ENCODE measurements at regions not wholly inside any gene's neighbourhood (a gene's known extent, or its start where the extent isn't known, plus 50 kb on each side); places are given as distances from the start of the nearest gene placed in this dataset.
"Not testable (repeated sequence)": the region's sequence is repeated elsewhere in the genome, so short reads cannot be mapped to it uniquely, and the experiment has no call there.

DNA sequence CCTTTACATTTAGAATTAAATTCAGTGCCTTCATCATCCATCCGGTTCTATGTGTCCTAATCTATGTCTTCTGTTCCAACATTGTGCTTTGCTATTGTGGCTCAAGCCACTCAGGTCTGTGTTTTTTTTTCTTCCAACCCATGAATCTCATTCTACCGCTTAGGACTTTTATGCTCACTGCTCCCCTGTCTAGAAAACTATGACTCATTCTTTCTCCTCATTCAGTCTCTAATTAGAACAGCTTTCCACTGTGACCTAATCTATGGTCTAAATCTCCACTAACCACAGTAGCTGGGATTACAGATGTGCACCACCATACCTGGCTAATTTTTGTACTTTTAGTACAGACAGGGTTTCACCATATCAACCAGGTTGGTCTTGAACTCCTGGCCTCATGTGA lies 418.7 kb downstream of the KCNJ2 start:
- WGBS = 83% methylated on average over 2 of the region's 2 CpGs
- Histone ChIP-seq H3K27me3 (ENCODE audit: control insufficient read depth, insufficient read depth) (no peaks in the 10 kb centered on the region), H3K9me3 (ENCODE audit: control insufficient read depth, low read length) (no peaks in the 10 kb centered on the region), H3K4me1 (ENCODE audit: control insufficient read depth, insufficient read depth, low read length) (no peaks in the 10 kb centered on the region), H3K27ac (ENCODE audit: low read length) (no peak overlapping the region), H3K4me3 (ENCODE audit: low read length) (no peak overlapping the region)
- no peak for ATAC-seq
- DNase-seq = no peak
- intact Hi-C loops (cut with DNase I) = no loop called here

DNA sequence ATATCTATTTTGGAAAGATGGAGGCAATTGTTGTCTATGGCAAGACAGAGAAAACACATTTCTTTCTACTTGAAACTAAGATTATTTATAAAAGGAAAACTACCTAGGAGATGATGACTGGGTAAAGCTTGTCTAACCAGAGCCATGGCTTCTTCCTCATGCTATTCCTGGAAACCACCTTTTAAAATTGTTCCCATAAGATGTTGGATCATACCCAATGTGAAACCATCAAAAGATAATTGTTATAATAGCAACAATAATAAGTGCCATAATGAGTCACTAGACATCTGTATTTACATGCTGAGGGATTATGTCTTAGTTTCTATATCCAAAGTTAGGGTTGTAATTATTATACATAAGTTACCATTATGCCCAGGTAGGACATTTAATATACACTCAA lies 428.4 kb downstream of the KCNJ2 start:
- intact Hi-C loops (cut with DNase I) = no loop called here
- no peak overlapping the region for H3K27ac ChIP-seq (ENCODE audit: low read length)
- ATAC-seq (no peak), DNase-seq (no peak)
- H3K4me3 ChIP-seq (ENCODE audit: low read length) = no peak overlapping the region
- H3K27me3 ChIP-seq (ENCODE audit: control insufficient read depth, insufficient read depth) = no peaks in the 10 kb centered on the region
- H3K4me1 ChIP-seq (ENCODE audit: control insufficient read depth, insufficient read depth, low read length) = no peaks in the 10 kb centered on the region
- no peaks in the 10 kb centered on the region for H3K9me3 ChIP-seq (ENCODE audit: control insufficient read depth, low read length)

DNA sequence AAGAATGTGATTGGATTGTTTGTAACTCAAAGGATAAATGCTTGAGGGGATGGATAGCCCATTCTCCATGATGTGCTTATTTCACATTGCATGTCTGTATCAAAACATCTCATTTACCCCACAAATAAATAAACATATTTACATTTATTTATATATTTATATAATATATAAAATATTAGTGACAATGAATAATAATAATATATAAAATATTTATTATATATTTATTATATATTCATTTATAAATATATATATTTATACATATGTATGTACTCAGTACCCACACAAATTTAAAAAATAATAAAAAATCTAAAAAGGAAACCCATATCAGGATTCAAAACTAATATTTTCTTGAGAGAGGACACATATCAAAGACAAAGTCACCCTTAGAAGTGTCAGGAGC lies 429.9 kb downstream of the KCNJ2 start:
- Histone ChIP-seq H3K27me3 (ENCODE audit: control insufficient read depth, insufficient read depth) (no peaks in the 10 kb centered on the region), H3K27ac (ENCODE audit: low read length) (no peak overlapping the region), H3K4me3 (ENCODE audit: low read length) (no peak overlapping the region), H3K4me1 (ENCODE audit: control insufficient read depth, insufficient read depth, low read length) (no peaks in the 10 kb centered on the region), H3K9me3 (ENCODE audit: control insufficient read depth, low read length) (no peaks in the 10 kb centered on the region)
- ATAC-seq = no peak
- intact Hi-C loops (cut with DNase I) = no loop called here
- no peak for DNase-seq

DNA sequence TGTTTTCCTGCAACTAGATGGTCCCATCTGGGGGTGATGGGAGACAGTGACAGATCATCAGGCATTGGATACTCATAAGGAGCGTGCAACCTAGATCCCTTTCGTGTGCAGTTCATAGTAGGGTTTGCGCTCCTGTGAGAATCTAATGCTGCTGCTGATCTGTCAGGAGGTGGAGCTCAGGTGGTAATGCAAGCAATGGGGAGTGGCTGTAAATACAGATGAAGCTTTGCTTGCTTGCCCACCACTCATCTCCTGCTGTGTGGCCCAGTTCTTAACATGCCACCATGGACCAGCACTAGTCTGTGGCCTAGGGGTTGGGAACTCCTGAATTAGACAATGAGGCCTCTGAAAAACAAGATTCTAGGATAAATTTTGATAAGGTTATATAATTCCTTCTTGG lies 430.6 kb downstream of the KCNJ2 start:
- H3K4me3 ChIP-seq (ENCODE audit: low read length); H3K9me3 ChIP-seq (ENCODE audit: control insufficient read depth, low read length); ATAC-seq; H3K27me3 ChIP-seq (ENCODE audit: control insufficient read depth, insufficient read depth); H3K4me1 ChIP-seq (ENCODE audit: control insufficient read depth, insufficient read depth, low read length); DNase-seq; intact Hi-C loops (cut with DNase I); H3K27ac ChIP-seq (ENCODE audit: low read length): not testable (repeated sequence)
- 96% methylated on average over 3 of the region's 3 CpGs for WGBS

DNA sequence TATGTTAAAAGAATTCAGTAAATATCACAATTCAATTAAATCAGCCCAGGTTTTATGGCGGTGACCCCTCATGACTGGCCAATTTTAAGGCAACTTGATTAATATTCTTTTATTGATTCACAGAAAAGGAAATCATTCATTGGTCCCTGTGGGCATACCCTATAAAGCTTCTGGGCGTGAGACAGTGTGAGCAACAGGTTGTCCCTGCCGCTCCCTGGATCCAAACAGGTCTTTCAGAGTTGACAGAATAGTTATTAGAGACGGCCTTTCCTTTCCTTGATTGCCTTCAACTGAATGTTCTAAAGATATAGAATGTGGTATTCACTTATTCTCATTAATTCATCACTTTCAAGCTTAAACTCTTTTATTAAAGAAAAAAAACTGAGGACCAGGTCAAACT lies 433.9 kb downstream of the KCNJ2 start:
- no peaks in the 10 kb centered on the region for H3K27me3 ChIP-seq (ENCODE audit: control insufficient read depth, insufficient read depth)
- intact Hi-C loops (cut with DNase I) = no loop called here
- ATAC-seq (no peak), DNase-seq (no peak)
- no peaks in the 10 kb centered on the region for H3K4me1 ChIP-seq (ENCODE audit: control insufficient read depth, insufficient read depth, low read length)
- 90% methylated on average over 4 of the region's 4 CpGs for WGBS
- H3K27ac ChIP-seq (ENCODE audit: low read length) = no peak overlapping the region
- H3K9me3 ChIP-seq (ENCODE audit: control insufficient read depth, low read length) = no peaks in the 10 kb centered on the region
- no peak overlapping the region for H3K4me3 ChIP-seq (ENCODE audit: low read length)

DNA sequence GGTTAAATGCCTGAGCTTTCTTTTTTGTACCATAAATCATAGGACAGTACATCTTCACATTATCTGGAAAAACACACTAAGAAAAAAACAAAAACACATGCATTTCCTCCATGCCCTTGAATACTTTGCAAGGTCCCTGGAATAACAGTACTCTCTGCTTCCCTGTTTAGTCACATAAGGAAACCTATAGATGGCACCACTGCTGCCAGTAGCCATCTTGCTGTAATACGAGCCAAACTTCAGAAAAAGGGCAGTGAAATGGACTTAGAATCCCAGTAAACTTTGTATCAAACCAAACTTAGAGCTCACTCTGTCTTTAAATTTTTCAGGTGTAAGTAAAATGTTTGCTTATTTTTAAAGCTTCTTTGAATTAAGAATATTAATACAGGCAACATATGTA lies 435.5 kb downstream of the KCNJ2 start:
- H3K27me3 ChIP-seq (ENCODE audit: control insufficient read depth, insufficient read depth) = no peaks in the 10 kb centered on the region
- H3K4me3 ChIP-seq (ENCODE audit: low read length) = no peak overlapping the region
- intact Hi-C loops (cut with DNase I) = no loop called here
- no peak for ATAC-seq
- no peaks in the 10 kb centered on the region for H3K9me3 ChIP-seq (ENCODE audit: control insufficient read depth, low read length)
- H3K27ac ChIP-seq (ENCODE audit: low read length) = no peak overlapping the region
- 68% methylated on average over 1 of the region's 1 CpG for WGBS
- no peaks in the 10 kb centered on the region for H3K4me1 ChIP-seq (ENCODE audit: control insufficient read depth, insufficient read depth, low read length)
- DNase-seq = no peak

DNA sequence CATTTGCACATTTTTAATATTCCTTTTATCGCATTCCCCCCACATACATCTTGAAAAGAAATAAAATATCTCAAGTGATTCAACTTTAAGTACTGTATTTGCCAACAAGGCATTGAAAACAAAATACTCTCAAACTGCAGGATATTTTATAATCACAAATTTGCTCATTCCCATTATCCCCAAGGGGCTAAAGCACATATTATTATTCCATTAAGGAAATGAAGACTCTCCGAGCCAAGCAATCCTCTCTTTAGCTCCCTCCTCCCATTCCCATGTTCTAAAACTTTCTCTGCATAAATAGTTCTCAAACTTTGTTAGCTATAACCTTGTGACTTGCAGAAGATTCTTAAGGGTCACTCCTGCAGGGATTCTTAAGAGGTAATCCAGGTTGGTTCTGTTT lies 436.8 kb downstream of the KCNJ2 start:
- Histone ChIP-seq H3K9me3 (ENCODE audit: control insufficient read depth, low read length) (no peaks in the 10 kb centered on the region), H3K27ac (ENCODE audit: low read length) (no peak overlapping the region), H3K27me3 (ENCODE audit: control insufficient read depth, insufficient read depth) (no peaks in the 10 kb centered on the region), H3K4me1 (ENCODE audit: control insufficient read depth, insufficient read depth, low read length) (no peaks in the 10 kb centered on the region), H3K4me3 (ENCODE audit: low read length) (no peak overlapping the region)
- ATAC-seq (no peak), DNase-seq (no peak)
- intact Hi-C loops (cut with DNase I) = no loop called here
- 41% methylated on average over 2 of the region's 2 CpGs for WGBS

DNA sequence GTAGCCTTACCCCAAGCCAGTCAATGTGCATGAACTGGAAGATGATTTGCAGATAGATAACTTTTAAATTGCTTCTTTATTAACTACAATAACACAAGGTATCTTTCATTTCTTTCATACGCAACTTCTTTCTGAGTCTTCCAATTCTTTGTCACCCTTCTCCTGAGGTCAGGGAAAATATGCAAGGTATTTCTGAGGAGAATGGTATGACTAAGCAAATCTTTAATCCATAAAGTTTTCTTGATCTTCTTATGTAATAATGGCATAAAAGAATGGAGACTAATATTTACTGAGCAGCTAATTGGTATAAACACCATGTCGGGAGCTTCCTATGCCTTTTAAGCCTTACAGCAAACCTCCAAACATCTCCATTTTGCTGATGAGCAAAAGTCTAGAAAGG lies 438.9 kb downstream of the KCNJ2 start:
- H3K9me3 ChIP-seq (ENCODE audit: control insufficient read depth, low read length) = no peaks in the 10 kb centered on the region
- no peaks in the 10 kb centered on the region for H3K27me3 ChIP-seq (ENCODE audit: control insufficient read depth, insufficient read depth)
- no peak overlapping the region for H3K4me3 ChIP-seq (ENCODE audit: low read length)
- intact Hi-C loops (cut with DNase I) = no loop called here
- DNase-seq = no peak
- ATAC-seq = no peak
- 92% methylated on average over 2 of the region's 2 CpGs for WGBS
- H3K27ac ChIP-seq (ENCODE audit: low read length) = no peak overlapping the region
- no peaks in the 10 kb centered on the region for H3K4me1 ChIP-seq (ENCODE audit: control insufficient read depth, insufficient read depth, low read length)

DNA sequence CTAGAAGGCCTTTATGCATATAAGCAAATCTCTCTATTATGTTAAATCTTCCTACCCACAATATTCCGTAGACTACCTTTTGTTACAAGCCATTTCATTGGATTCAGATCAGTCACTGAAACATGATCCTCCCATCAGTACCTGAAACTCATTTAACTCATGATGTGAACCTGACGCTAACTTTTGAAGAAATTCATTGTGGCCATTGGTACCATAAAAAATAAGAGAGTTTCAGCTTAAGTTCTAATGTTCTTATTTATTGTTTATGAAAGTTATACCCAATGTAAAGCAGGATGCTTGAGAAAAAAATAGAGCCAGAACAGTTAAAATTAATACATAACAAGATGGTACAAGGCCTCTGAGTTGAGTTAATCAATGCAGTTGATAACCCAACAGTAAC lies 439.6 kb downstream of the KCNJ2 start:
- DNase-seq (no peak), ATAC-seq (no peak)
- 94% methylated on average over 2 of the region's 2 CpGs for WGBS
- Histone ChIP-seq H3K27me3 (ENCODE audit: control insufficient read depth, insufficient read depth) (no peaks in the 10 kb centered on the region), H3K27ac (ENCODE audit: low read length) (no peak overlapping the region), H3K9me3 (ENCODE audit: control insufficient read depth, low read length) (no peaks in the 10 kb centered on the region), H3K4me3 (ENCODE audit: low read length) (no peak overlapping the region), H3K4me1 (ENCODE audit: control insufficient read depth, insufficient read depth, low read length) (no peaks in the 10 kb centered on the region)
- intact Hi-C loops (cut with DNase I) = no loop called here

DNA sequence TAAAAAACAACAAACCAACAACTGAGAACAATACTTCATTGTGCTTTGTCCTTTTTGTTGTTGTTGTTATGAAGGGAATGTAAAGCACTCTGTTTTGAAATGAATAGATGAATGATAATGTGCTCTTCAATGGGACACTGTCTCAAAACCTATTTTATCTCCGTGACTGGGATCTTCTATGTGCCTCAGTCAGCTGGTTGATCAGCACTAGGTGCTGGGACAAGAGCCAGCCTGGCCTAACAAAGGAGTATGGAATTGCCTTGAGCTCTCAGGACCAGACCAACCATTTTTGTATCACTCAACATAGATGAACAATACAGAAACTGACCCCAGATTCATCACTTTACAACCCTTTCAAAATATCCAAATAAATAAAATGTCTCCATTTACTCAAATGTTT lies 440.2 kb downstream of the KCNJ2 start:
- Histone ChIP-seq H3K27ac (ENCODE audit: low read length) (no peak overlapping the region), H3K9me3 (ENCODE audit: control insufficient read depth, low read length) (no peaks in the 10 kb centered on the region), H3K4me1 (ENCODE audit: control insufficient read depth, insufficient read depth, low read length) (no peaks in the 10 kb centered on the region), H3K4me3 (ENCODE audit: low read length) (no peak overlapping the region), H3K27me3 (ENCODE audit: control insufficient read depth, insufficient read depth) (no peaks in the 10 kb centered on the region)
- DNase-seq (no peak), ATAC-seq (no peak)
- intact Hi-C loops (cut with DNase I) = no loop called here
- 81% methylated on average over 1 of the region's 1 CpG for WGBS

DNA sequence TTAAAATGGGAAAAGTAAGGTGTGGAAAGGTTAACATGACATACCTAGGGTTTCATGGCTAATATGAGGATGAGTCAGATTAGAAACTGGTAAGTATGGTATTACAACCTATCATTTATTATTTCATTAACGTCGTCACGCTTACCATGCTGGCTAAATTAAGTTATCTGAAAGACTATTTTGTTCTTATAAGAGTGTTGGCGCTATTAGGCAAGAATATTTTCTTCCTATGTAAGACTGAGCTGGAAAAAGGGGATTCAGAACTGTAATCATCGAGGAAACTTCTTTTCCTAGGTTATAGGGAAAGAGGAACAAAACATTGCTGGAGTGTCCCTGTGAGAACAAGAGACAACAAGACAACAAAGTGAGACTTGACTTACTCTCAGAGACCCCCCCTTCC lies 440.8 kb downstream of the KCNJ2 start:
- Histone ChIP-seq H3K4me1 (ENCODE audit: control insufficient read depth, insufficient read depth, low read length) (no peaks in the 10 kb centered on the region), H3K4me3 (ENCODE audit: low read length) (no peak overlapping the region), H3K27me3 (ENCODE audit: control insufficient read depth, insufficient read depth) (no peaks in the 10 kb centered on the region), H3K9me3 (ENCODE audit: control insufficient read depth, low read length) (no peaks in the 10 kb centered on the region), H3K27ac (ENCODE audit: low read length) (no peak overlapping the region)
- ATAC-seq (no peak), DNase-seq (no peak)
- intact Hi-C loops (cut with DNase I) = no loop called here
- WGBS = 92% methylated on average over 5 of the region's 5 CpGs

DNA sequence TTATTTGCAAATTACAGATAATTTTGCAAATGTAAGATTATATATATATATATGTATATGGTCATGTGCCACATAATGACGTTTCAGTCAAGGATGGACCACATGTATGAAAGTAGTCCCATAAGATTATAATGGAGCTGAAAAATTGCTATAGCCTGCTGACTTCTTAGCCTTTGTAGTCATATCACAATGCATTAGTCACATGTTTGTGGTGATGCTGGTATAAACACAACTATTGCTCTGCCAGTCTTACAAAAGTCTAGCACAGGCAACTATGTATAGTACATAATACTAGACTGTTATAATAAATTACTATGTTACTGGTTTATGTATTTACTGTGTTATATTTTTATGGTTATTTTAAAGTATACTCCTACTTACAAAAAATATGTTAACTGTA lies 444.3 kb downstream of the KCNJ2 start:
- Histone ChIP-seq H3K27ac (ENCODE audit: low read length) (no peak overlapping the region), H3K27me3 (ENCODE audit: control insufficient read depth, insufficient read depth) (no peaks in the 10 kb centered on the region), H3K9me3 (ENCODE audit: control insufficient read depth, low read length) (no peaks in the 10 kb centered on the region), H3K4me1 (ENCODE audit: control insufficient read depth, insufficient read depth, low read length) (no peaks in the 10 kb centered on the region), H3K4me3 (ENCODE audit: low read length) (no peak overlapping the region)
- 83% methylated on average over 1 of the region's 1 CpG for WGBS
- ATAC-seq (no peak), DNase-seq (no peak)
- intact Hi-C loops (cut with DNase I) = no loop called here
